ENCODE measurements at regions not wholly inside any gene's neighbourhood (a gene's known extent, or its start where the extent isn't known, plus 50 kb on each side); places are given as distances from the start of the nearest gene placed in this dataset.

DNA sequence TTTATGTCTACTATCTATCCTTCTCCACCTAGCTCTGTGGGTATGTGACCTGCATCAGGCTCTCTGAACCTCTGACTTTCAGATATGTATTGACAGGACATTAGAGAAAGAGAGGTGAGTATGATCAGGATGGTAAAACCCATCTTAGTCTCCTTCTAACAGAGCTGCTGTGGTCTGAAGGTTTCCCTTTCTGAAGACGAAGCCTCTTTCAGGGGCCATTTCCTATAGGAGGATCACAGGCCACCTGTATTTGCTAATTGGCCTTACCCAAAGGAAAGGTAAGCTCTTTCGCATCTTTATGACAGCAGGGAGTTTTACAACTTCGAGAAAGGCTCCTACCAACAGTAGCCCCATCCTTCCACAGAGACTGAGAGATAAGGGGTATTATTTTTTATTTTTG is 442.9 kb downstream of the KCNJ3 start:
- TF ChIP-seq, protein P1, sequence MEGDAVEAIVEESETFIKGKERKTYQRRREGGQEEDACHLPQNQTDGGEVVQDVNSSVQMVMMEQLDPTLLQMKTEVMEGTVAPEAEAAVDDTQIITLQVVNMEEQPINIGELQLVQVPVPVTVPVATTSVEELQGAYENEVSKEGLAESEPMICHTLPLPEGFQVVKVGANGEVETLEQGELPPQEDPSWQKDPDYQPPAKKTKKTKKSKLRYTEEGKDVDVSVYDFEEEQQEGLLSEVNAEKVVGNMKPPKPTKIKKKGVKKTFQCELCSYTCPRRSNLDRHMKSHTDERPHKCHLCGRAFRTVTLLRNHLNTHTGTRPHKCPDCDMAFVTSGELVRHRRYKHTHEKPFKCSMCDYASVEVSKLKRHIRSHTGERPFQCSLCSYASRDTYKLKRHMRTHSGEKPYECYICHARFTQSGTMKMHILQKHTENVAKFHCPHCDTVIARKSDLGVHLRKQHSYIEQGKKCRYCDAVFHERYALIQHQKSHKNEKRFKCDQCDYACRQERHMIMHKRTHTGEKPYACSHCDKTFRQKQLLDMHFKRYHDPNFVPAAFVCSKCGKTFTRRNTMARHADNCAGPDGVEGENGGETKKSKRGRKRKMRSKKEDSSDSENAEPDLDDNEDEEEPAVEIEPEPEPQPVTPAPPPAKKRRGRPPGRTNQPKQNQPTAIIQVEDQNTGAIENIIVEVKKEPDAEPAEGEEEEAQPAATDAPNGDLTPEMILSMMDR (conservative IDR thresholded peaks at IDR 0.05; ENCODE audit: low read depth, low read length): no peak
- no peak for TF ChIP-seq EZH2 (IDR thresholded peaks at IDR 0.05; ENCODE audit: low read length, unreplicated experiment)
